ENCODE measurements at regions not wholly inside any gene's neighbourhood (a gene's known extent, or its start where the extent isn't known, plus 50 kb on each side); places are given as distances from the start of the nearest gene placed in this dataset.

GRCh38 chr2:128424406-128425171, 105.9 kb upstream of the HS6ST1 start:
- 55% methylated on average over 11 of the region's 11 CpGs for WGBS (ENCODE audit: low lambda C conversion rate, missing lambda C conversion rate)
- H3K4me2 ChIP-seq: no peak overlapping the region
- no peaks in the 10 kb centered on the region for H3K9me2 ChIP-seq (replicated peaks; ENCODE audit: insufficient read depth)
- H3K27ac ChIP-seq: no peak overlapping the region
- TF ChIP-seq EZH2phosphoT487 (IDR thresholded peaks at IDR 0.05; ENCODE audit: low read depth, severe bottlenecking, unreplicated experiment) (no peak), EZH2 (IDR thresholded peaks at IDR 0.05; ENCODE audit: borderline replicate concordance) (no peak)
- TF ChIP-seq, protein P1, sequence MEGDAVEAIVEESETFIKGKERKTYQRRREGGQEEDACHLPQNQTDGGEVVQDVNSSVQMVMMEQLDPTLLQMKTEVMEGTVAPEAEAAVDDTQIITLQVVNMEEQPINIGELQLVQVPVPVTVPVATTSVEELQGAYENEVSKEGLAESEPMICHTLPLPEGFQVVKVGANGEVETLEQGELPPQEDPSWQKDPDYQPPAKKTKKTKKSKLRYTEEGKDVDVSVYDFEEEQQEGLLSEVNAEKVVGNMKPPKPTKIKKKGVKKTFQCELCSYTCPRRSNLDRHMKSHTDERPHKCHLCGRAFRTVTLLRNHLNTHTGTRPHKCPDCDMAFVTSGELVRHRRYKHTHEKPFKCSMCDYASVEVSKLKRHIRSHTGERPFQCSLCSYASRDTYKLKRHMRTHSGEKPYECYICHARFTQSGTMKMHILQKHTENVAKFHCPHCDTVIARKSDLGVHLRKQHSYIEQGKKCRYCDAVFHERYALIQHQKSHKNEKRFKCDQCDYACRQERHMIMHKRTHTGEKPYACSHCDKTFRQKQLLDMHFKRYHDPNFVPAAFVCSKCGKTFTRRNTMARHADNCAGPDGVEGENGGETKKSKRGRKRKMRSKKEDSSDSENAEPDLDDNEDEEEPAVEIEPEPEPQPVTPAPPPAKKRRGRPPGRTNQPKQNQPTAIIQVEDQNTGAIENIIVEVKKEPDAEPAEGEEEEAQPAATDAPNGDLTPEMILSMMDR (IDR thresholded peaks at IDR 0.05; ENCODE audit: poor library complexity): no peak
- no peaks in the 10 kb centered on the region for H4K20me1 ChIP-seq (ENCODE audit: insufficient read depth, poor library complexity, severe bottlenecking)
- H3K27me3 ChIP-seq: no peaks in the 10 kb centered on the region
- no peak for DNase-seq (ENCODE audit: low spot score)
- H3K79me2 ChIP-seq: no peaks in the 10 kb centered on the region
- no peak overlapping the region for H3K4me3 ChIP-seq
- no peaks in the 10 kb centered on the region for H3K36me3 ChIP-seq (replicated peaks; ENCODE audit: insufficient read depth, low read depth)
- H2AFZ ChIP-seq: no peak overlapping the region
- no peaks in the 10 kb centered on the region for H3K9me3 ChIP-seq (ENCODE audit: low read depth)
- H3K4me1 ChIP-seq (ENCODE audit: insufficient read depth): no peaks in the 10 kb centered on the region

GRCh38 chr2:128425216-128425615, 106.5 kb upstream of the HS6ST1 start:
- Histone ChIP-seq H3K27ac (no peak overlapping the region), H3K27me3 (no peaks in the 10 kb centered on the region), H3K4me1 (ENCODE audit: insufficient read depth) (no peaks in the 10 kb centered on the region), H3K4me2 (no peak overlapping the region), H3K9me3 (ENCODE audit: low read depth) (no peaks in the 10 kb centered on the region), H2AFZ (no peak overlapping the region), H4K20me1 (ENCODE audit: insufficient read depth, poor library complexity, severe bottlenecking) (no peaks in the 10 kb centered on the region), H3K36me3 (replicated peaks; ENCODE audit: insufficient read depth, low read depth) (no peaks in the 10 kb centered on the region), H3K79me2 (no peaks in the 10 kb centered on the region), H3K9me2 (replicated peaks; ENCODE audit: insufficient read depth) (no peaks in the 10 kb centered on the region), H3K4me3 (no peak overlapping the region)
- TF ChIP-seq EZH2 (IDR thresholded peaks at IDR 0.05; ENCODE audit: borderline replicate concordance) (no peak), EZH2phosphoT487 (IDR thresholded peaks at IDR 0.05; ENCODE audit: low read depth, severe bottlenecking, unreplicated experiment) (no peak)
- TF ChIP-seq, protein P1 (IDR thresholded peaks at IDR 0.05; ENCODE audit: poor library complexity): no peak
- WGBS (ENCODE audit: low lambda C conversion rate, missing lambda C conversion rate): 85% methylated on average over 7 of the region's 8 CpGs
- DNase-seq (ENCODE audit: low spot score): no peak

- Histone ChIP-seq H3K9me2 (replicated peaks; ENCODE audit: insufficient read depth) (no peaks in the 10 kb centered on the region), H3K4me2 (no peak overlapping the region), H3K9me3 (ENCODE audit: low read depth) (no peaks in the 10 kb centered on the region), H2AFZ (no peak overlapping the region), H3K4me3 (no peak overlapping the region), H3K79me2 (no peaks in the 10 kb centered on the region), H3K4me1 (ENCODE audit: insufficient read depth) (no peaks in the 10 kb centered on the region), H4K20me1 (ENCODE audit: insufficient read depth, poor library complexity, severe bottlenecking) (no peaks in the 10 kb centered on the region), H3K36me3 (replicated peaks; ENCODE audit: insufficient read depth, low read depth) (no peaks in the 10 kb centered on the region), H3K27me3 (no peaks in the 10 kb centered on the region), H3K27ac (no peak overlapping the region)
- TF ChIP-seq EZH2 (IDR thresholded peaks at IDR 0.05; ENCODE audit: borderline replicate concordance) (no peak), EZH2phosphoT487 (IDR thresholded peaks at IDR 0.05; ENCODE audit: low read depth, severe bottlenecking, unreplicated experiment) (no peak)
- TF ChIP-seq, protein P1 (IDR thresholded peaks at IDR 0.05; ENCODE audit: poor library complexity): no peak
- WGBS (ENCODE audit: low lambda C conversion rate, missing lambda C conversion rate): 86% methylated on average over 15 of the region's 15 CpGs
- no peak for DNase-seq (ENCODE audit: low spot score)
Measured at GRCh38 chr2:128425731-128426620, 107.3 kb upstream of the HS6ST1 start.
